ENCODE measurements at regions not wholly inside any gene's neighbourhood (a gene's known extent, or its start where the extent isn't known, plus 50 kb on each side); places are given as distances from the start of the nearest gene placed in this dataset.

GRCh38 chr11:92325416-92325815, 100.8 kb downstream of the FAT3 start:
- no peak for TF ChIP-seq CTCF (IDR thresholded peaks at IDR 0.05)
- TF ChIP-seq ZFX (IDR thresholded peaks at IDR 0.05; ENCODE audit: borderline replicate concordance) = no peak
